NB4 (cell line): ENCODE measurements at regions not wholly inside any gene's neighbourhood (a gene's known extent, or its start where the extent isn't known, plus 50 kb on each side); places are given as distances from the start of the nearest gene placed in this dataset.

Source experiments
- DNase-seq: peaks from one replicate; pipeline ENCODE4 v3.0.0; 2010; ENCODE audit warnings: low read depth
- H3K4me3 ChIP-seq: one replicate; pipeline ENCODE4 v1.5.1; 2011; ENCODE audit warnings: mild to moderate bottlenecking, low read depth, low read length, moderate library complexity
- CTCF ChIP-seq: IDR thresholded peaks from one replicate; pipeline ENCODE4 v1.5.1; 2012; ENCODE audit warnings: low read depth, low read length
- MAX ChIP-seq: IDR thresholded peaks from 2 replicates; pipeline ENCODE4 v1.6.1; 2011; ENCODE audit warnings: low read depth, low read length
- MYC ChIP-seq: IDR thresholded peaks from 2 replicates; pipeline ENCODE4 v1.6.1; 2011; ENCODE audit warnings: low read depth, low read length
- POLR2A ChIP-seq: IDR thresholded peaks from 2 replicates; pipeline ENCODE4 v1.6.1; 2011; ENCODE audit warnings: mild to moderate bottlenecking; ENCODE audit not compliant: insufficient read length; ENCODE audit errors: extremely low read depth

- DNase-seq: no peak
- no peak for TF ChIP-seq POLR2A
- no peak overlapping the region for H3K4me3 ChIP-seq
Observed at GRCh38 chr10:14384915-14385314, 54.2 kb upstream of the FRMD4A start.

GRCh38 chr10:14384116-14384730 lies 53.5 kb upstream of the FRMD4A start:
- DNase-seq: no peak
- no peak overlapping the region for H3K4me3 ChIP-seq
- no peak for TF ChIP-seq MAX

GRCh38 chr10:14383266-14383665 lies 52.5 kb upstream of the FRMD4A start:
- no peak overlapping the region for H3K4me3 ChIP-seq
- DNase-seq: no peak
- no peak for TF ChIP-seq CTCF
- TF ChIP-seq MAX: no peak
- TF ChIP-seq MYC: no peak
- TF ChIP-seq POLR2A: no peak

GRCh38 chr10:14382531-14382930 lies 51.8 kb upstream of the FRMD4A start:
- TF ChIP-seq MAX (no peak), MYC (no peak), POLR2A (no peak), CTCF (no peak)
- no peak for DNase-seq
- no peak overlapping the region for H3K4me3 ChIP-seq

- no peak overlapping the region for H3K4me3 ChIP-seq
- DNase-seq: no peak
- TF ChIP-seq CTCF (no peak), MYC (no peak), POLR2A (no peak)
Observed at GRCh38 chr10:14382022-14382421, 51.3 kb upstream of the FRMD4A start.

- no peak for DNase-seq
- TF ChIP-seq POLR2A (no peak), CTCF (no peak), MAX (no peak), MYC (no peak)
- H3K4me3 ChIP-seq: no peak overlapping the region
Observed at GRCh38 chr10:14381475-14381874, 50.8 kb upstream of the FRMD4A start.

GRCh38 chr10:14380746-14381145 lies 50.0 kb upstream of the FRMD4A start:
- H3K4me3 ChIP-seq: no peak overlapping the region
- TF ChIP-seq MYC (no peak), POLR2A (no peak), MAX (no peak), CTCF (no peak)
- no peak for DNase-seq
